ENCODE measurements at regions not wholly inside any gene's neighbourhood (a gene's known extent, or its start where the extent isn't known, plus 50 kb on each side); places are given as distances from the start of the nearest gene placed in this dataset.

GRCh38 chr10:111590703-111591102 lies 513.9 kb downstream of the ADRA2A start:
- 64% methylated on average over 3 of the region's 3 CpGs for WGBS
- no peak for DNase-seq (ENCODE audit: low spot score in 2 of 2)
- TF ChIP-seq EP300 (IDR thresholded peaks at IDR 0.05) (no peak), POLR2AphosphoS5 (IDR thresholded peaks at IDR 0.05) (no peak), POLR2A (IDR thresholded peaks at IDR 0.05) (no peak)
- no peak overlapping the region for H3K4me3 ChIP-seq
- H3K27ac ChIP-seq: no peak overlapping the region
- no peaks in the 10 kb centered on the region for H3K9me3 ChIP-seq
- no peaks in the 10 kb centered on the region for H3K27me3 ChIP-seq
- H3K36me3 ChIP-seq: no peaks in the 10 kb centered on the region
- peaks cover 9% of the 10 kb centered on the region for H3K4me1 ChIP-seq

- Histone ChIP-seq H3K27me3 (no peaks in the 10 kb centered on the region), H3K9me3 (no peaks in the 10 kb centered on the region), H3K4me1 (peaks cover 9% of the 10 kb centered on the region), H3K36me3 (no peaks in the 10 kb centered on the region), H3K4me3 (no peak overlapping the region), H3K27ac (no peak overlapping the region)
- TF ChIP-seq, protein P1, sequence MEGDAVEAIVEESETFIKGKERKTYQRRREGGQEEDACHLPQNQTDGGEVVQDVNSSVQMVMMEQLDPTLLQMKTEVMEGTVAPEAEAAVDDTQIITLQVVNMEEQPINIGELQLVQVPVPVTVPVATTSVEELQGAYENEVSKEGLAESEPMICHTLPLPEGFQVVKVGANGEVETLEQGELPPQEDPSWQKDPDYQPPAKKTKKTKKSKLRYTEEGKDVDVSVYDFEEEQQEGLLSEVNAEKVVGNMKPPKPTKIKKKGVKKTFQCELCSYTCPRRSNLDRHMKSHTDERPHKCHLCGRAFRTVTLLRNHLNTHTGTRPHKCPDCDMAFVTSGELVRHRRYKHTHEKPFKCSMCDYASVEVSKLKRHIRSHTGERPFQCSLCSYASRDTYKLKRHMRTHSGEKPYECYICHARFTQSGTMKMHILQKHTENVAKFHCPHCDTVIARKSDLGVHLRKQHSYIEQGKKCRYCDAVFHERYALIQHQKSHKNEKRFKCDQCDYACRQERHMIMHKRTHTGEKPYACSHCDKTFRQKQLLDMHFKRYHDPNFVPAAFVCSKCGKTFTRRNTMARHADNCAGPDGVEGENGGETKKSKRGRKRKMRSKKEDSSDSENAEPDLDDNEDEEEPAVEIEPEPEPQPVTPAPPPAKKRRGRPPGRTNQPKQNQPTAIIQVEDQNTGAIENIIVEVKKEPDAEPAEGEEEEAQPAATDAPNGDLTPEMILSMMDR (IDR thresholded peaks at IDR 0.05): no peak
- no peak for TF ChIP-seq POLR2AphosphoS5 (IDR thresholded peaks at IDR 0.05)
- no peak for DNase-seq (ENCODE audit: low spot score in 2 of 2)
- 71% methylated on average over 3 of the region's 3 CpGs for WGBS
Measured at GRCh38 chr10:111593578-111593977, 516.7 kb downstream of the ADRA2A start.

- H3K27ac ChIP-seq: no peak overlapping the region
- H3K36me3 ChIP-seq: no peaks in the 10 kb centered on the region
- no peaks in the 10 kb centered on the region for H3K27me3 ChIP-seq
- H3K4me1 ChIP-seq: peaks cover 6% of the 10 kb centered on the region
- no peaks in the 10 kb centered on the region for H3K9me3 ChIP-seq
- 53% methylated on average over 3 of the region's 3 CpGs for WGBS
- TF ChIP-seq, protein P1 (IDR thresholded peaks at IDR 0.05): no peak
- no peak for TF ChIP-seq POLR2AphosphoS5 (IDR thresholded peaks at IDR 0.05)
- TF ChIP-seq EP300 (IDR thresholded peaks at IDR 0.05): no peak
- no peak for TF ChIP-seq POLR2A (IDR thresholded peaks at IDR 0.05)
- H3K4me3 ChIP-seq: no peak overlapping the region
- DNase-seq (ENCODE audit: low spot score in 2 of 2): no peak
Measured at GRCh38 chr10:111595173-111595572, 518.3 kb downstream of the ADRA2A start.

DNA sequence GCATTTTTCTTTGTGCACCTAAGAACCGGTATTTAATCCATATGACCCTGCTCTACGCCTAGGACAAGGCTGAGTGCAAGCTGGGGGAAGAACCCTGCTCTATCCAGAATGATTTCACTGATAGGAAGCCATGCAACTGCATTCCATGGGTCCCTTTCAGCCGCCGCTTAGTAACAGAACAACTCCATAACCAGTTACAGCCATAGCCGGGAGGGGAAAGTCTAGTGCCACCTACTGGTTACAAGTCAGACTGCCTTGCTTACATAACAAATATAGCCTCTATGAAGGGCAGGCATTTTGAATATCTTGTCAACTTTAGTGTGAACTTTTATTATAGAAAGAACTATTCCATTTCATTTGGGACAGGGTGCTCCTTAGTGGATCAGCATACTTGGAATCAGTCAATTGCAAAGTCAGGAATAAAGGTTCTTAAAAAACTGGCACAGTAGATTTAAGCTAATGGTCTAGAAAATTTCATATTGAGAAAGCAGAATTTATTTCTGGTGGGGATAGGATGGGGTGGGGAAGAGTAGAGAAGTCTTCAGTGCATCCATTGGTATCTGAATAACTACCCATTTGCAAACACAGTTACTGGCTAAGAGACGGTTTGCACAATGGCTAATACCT lies 521.7 kb downstream of the ADRA2A start:
- Histone ChIP-seq H3K4me1 (peaks cover 7% of the 10 kb centered on the region), H3K27ac (no peak overlapping the region), H3K27me3 (no peaks in the 10 kb centered on the region), H3K9me3 (no peaks in the 10 kb centered on the region), H3K4me3 (no peak overlapping the region), H3K36me3 (no peaks in the 10 kb centered on the region)
- 56% methylated on average over 6 of the region's 6 CpGs for WGBS
- peak in 1 of 2 donors; percentile 59 for DNase-seq (ENCODE audit: low spot score in 2 of 2)
- TF ChIP-seq, protein P1 (IDR thresholded peaks at IDR 0.05): peak; percentile 40 to 79
- TF ChIP-seq POLR2AphosphoS5 (IDR thresholded peaks at IDR 0.05): no peak

DNA sequence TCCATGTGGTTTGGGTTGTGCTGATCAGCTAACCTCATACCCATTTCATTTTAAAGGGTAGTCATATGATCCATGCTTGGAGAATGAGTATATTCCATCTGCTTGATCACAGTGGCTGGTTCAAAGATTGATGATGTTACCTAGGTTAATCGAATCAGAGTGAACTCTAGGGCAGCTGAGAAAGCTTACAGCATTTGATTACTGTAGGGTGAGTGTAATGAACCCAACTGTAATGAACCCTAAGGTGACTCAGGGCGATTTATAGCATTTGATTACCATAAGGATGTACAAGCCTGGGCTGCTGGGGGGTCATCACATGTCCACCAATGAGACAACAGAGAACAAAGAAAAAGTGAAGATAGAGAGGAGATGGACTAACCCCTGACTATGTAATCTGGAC lies 523.1 kb downstream of the ADRA2A start:
- H3K36me3 ChIP-seq: no peaks in the 10 kb centered on the region
- H3K27me3 ChIP-seq: no peaks in the 10 kb centered on the region
- no peak overlapping the region for H3K27ac ChIP-seq
- H3K4me3 ChIP-seq: no peak overlapping the region
- peaks cover 4% of the 10 kb centered on the region for H3K4me1 ChIP-seq
- WGBS: 69% methylated on average over 2 of the region's 2 CpGs
- no peaks in the 10 kb centered on the region for H3K9me3 ChIP-seq
- DNase-seq (ENCODE audit: low spot score in 2 of 2): no peak
- TF ChIP-seq, protein P1 (IDR thresholded peaks at IDR 0.05): no peak
- TF ChIP-seq POLR2A (IDR thresholded peaks at IDR 0.05) (no peak), EP300 (IDR thresholded peaks at IDR 0.05) (no peak), POLR2AphosphoS5 (IDR thresholded peaks at IDR 0.05) (no peak)

DNA sequence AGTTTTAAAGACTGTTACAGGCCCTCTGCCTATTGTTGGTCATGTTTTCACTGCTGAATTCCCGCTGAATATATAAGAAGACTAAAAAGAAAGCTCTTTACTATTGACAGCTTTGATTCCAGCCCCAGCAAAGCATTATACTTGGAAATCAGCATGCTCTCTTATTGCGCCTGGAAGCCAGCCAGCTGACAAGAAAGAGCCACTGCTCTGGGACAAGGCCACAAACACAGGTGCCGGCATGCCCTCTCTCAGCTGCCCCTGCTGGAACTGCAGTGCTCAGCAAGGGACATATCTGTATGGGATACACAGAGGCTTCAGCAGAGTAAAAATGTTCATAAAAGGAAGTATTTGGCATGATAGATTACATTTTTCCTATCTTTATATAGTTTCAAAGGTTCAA lies 523.9 kb downstream of the ADRA2A start:
- Histone ChIP-seq H3K27me3 (no peaks in the 10 kb centered on the region), H3K27ac (no peak overlapping the region), H3K9me3 (no peaks in the 10 kb centered on the region), H3K4me1 (peaks cover 4% of the 10 kb centered on the region), H3K4me3 (no peak overlapping the region), H3K36me3 (no peaks in the 10 kb centered on the region)
- WGBS: 55% methylated on average over 3 of the region's 3 CpGs
- TF ChIP-seq EP300 (IDR thresholded peaks at IDR 0.05) (no peak), POLR2A (IDR thresholded peaks at IDR 0.05) (no peak), POLR2AphosphoS5 (IDR thresholded peaks at IDR 0.05) (no peak)
- TF ChIP-seq, protein P1 (IDR thresholded peaks at IDR 0.05): no peak
- peak in 1 of 2 donors; percentile 55 for DNase-seq (ENCODE audit: low spot score in 2 of 2)
